ENCODE measurements at regions not wholly inside any gene's neighbourhood (a gene's known extent, or its start where the extent isn't known, plus 50 kb on each side); places are given as distances from the start of the nearest gene placed in this dataset.

GRCh38 chr10:130422366-130423324 is 286.5 kb downstream of the GLRX3 start:
- TF ChIP-seq CTCF (IDR thresholded peaks at IDR 0.05) = no peak
- no peak for TF ChIP-seq POLR2AphosphoS5 (IDR thresholded peaks at IDR 0.05; ENCODE audit: low read depth, low read length)
